Progenitor cell of endocrine pancreas (in vitro differentiated cells): ENCODE measurements at regions not wholly inside any gene's neighbourhood (a gene's known extent, or its start where the extent isn't known, plus 50 kb on each side); places are given as distances from the start of the nearest gene placed in this dataset.

Experiments
- DNase-seq: peaks from one replicate; pipeline ENCODE4 v3.0.0; 2021; ENCODE audit warnings: low spot score; ENCODE audit not compliant: unreplicated experiment
- H3K27ac Mint-ChIP-seq: 2 replicates; pipeline ENCODE4 v1.8.0; 2021; ENCODE audit warnings: mild to moderate bottlenecking, moderate library complexity, mixed read lengths
- H3K27me3 Mint-ChIP-seq: 2 replicates; pipeline ENCODE4 v1.8.0; 2021; ENCODE audit warnings: mixed read lengths
- H3K36me3 Mint-ChIP-seq: 2 replicates; pipeline ENCODE4 v1.8.0; 2022; ENCODE audit warnings: mixed read lengths; ENCODE audit not compliant: insufficient read depth
- H3K4me1 Mint-ChIP-seq: 2 replicates; pipeline ENCODE4 v1.8.0; 2021; ENCODE audit warnings: low read depth, mixed read lengths
- H3K4me3 Mint-ChIP-seq: 2 replicates; pipeline ENCODE4 v1.8.0; 2021; ENCODE audit warnings: low read depth, mild to moderate bottlenecking, moderate library complexity, mixed read lengths
- H3K9me3 Mint-ChIP-seq: 2 replicates; pipeline ENCODE4 v1.8.0; 2021; ENCODE audit warnings: low read depth, mixed read lengths
- CTCF ChIP-seq: fragments of 200-600 bp; sonication (generic); IDR thresholded peaks from one replicate; pipeline ENCODE4 v1.5.0; 2021; ENCODE audit warnings: antibody characterized with exemption, mild to moderate bottlenecking; ENCODE audit not compliant: unreplicated experiment

GRCh38 chr2:111667542-111668273, 216.3 kb downstream of the ANAPC1 start:
- no peak for DNase-seq
- Mint-ChIP-seq H3K4me1 (peaks cover 13% of the 10 kb centered on the region), H3K4me3 (no peak overlapping the region), H3K27ac (no peak overlapping the region), H3K9me3 (peaks cover 3% of the 10 kb centered on the region), H3K36me3 (peaks cover 4% of the 10 kb centered on the region), H3K27me3 (peaks cover 9% of the 10 kb centered on the region)
- no peak for TF ChIP-seq CTCF

- no peak for TF ChIP-seq CTCF
- peaks cover 5% of the 10 kb centered on the region for H3K27me3 Mint-ChIP-seq
- H3K4me1 Mint-ChIP-seq: peaks cover 13% of the 10 kb centered on the region
- peaks cover 3% of the 10 kb centered on the region for H3K9me3 Mint-ChIP-seq
- peaks cover 4% of the 10 kb centered on the region for H3K36me3 Mint-ChIP-seq
- no peak for DNase-seq
- no peak overlapping the region for H3K4me3 Mint-ChIP-seq
- H3K27ac Mint-ChIP-seq: no peak overlapping the region
Measured at GRCh38 chr2:111668274-111668616, 215.7 kb downstream of the ANAPC1 start.

DNA sequence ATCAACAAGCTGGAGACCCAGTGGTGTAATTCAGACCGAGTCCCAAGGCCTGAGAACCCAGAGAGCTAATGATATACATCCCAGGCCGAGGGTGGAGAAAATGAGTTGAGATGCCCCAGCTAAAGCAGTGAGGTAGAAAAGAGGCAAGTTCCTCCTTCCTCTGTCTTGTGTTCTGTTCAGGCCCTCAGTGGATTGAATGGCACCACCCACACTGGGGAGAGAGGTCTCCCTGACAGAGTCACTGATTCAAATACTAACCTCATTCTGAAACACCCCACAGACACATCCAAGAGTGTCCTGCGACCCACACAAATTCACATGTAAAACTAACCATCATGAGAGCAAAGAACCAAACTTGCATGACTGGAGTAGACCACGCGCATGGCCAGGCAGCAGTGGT, 215.3 kb downstream of the ANAPC1 start:
- H3K36me3 Mint-ChIP-seq: peaks cover 4% of the 10 kb centered on the region
- H3K27me3 Mint-ChIP-seq: peaks cover 2% of the 10 kb centered on the region
- peaks cover 3% of the 10 kb centered on the region for H3K9me3 Mint-ChIP-seq
- H3K4me1 Mint-ChIP-seq: peaks cover 13% of the 10 kb centered on the region
- no peak for TF ChIP-seq CTCF
- DNase-seq: no peak
- no peak overlapping the region for H3K4me3 Mint-ChIP-seq
- no peak overlapping the region for H3K27ac Mint-ChIP-seq

GRCh38 chr2:111669928-111670695, 213.9 kb downstream of the ANAPC1 start:
- Mint-ChIP-seq H3K27me3 (peaks cover 2% of the 10 kb centered on the region), H3K4me3 (no peak overlapping the region), H3K27ac (peak overlapping the region; percentile 41), H3K36me3 (peaks cover 6% of the 10 kb centered on the region), H3K9me3 (peaks cover 3% of the 10 kb centered on the region), H3K4me1 (peaks cover 16% of the 10 kb centered on the region)
- DNase-seq: no peak
- no peak for TF ChIP-seq CTCF

GRCh38 chr2:111670776-111671175, 213.2 kb downstream of the ANAPC1 start:
- DNase-seq: no peak

More at GRCh38 chr2:111670776-111671175, 213.2 kb downstream of the ANAPC1 start:
- peaks cover 2% of the 10 kb centered on the region for H3K27me3 Mint-ChIP-seq
- H3K4me1 Mint-ChIP-seq: peaks cover 16% of the 10 kb centered on the region
- no peak overlapping the region for H3K4me3 Mint-ChIP-seq
- H3K36me3 Mint-ChIP-seq: peaks cover 6% of the 10 kb centered on the region
- no peak for TF ChIP-seq CTCF
- H3K9me3 Mint-ChIP-seq: peaks cover 3% of the 10 kb centered on the region
- H3K27ac Mint-ChIP-seq: peak overlapping the region; percentile 78
